ENCODE measurements at regions not wholly inside any gene's neighbourhood (a gene's known extent, or its start where the extent isn't known, plus 50 kb on each side); places are given as distances from the start of the nearest gene placed in this dataset.

GRCh38 chr2:158006961-158007719, 94.5 kb upstream of the UPP2 start:
- no peak for DNase-seq

DNA sequence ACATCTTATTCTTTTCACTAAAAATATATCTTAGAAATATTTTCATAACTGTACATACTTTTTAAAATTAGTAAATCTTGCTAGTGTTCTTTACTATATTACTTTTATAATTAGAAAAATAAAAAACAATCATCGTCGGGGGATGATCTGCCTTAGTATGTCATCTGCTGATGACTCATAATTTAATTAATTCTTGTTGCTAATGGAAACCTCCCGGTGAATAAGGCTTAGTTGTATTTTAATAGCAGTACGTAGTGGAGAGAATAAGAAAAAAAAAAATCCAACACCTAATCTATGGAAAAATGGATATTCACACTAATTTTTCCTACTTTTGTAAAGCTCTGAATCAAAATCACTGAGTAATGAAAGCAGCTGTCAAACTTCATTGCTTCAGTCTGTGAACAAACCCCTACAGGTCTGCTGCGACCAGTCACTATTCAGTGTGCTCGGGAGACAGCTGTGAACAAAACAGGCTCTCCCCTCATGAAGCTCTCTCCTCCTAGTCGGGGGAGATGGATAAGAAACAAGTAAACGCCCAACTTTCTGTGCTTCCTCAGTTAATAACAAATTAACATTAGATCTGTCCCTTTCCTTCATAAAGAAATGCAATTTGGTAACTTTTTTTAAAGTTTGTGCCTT, 97.4 kb upstream of the UPP2 start:
- DNase-seq: no peak

DNA sequence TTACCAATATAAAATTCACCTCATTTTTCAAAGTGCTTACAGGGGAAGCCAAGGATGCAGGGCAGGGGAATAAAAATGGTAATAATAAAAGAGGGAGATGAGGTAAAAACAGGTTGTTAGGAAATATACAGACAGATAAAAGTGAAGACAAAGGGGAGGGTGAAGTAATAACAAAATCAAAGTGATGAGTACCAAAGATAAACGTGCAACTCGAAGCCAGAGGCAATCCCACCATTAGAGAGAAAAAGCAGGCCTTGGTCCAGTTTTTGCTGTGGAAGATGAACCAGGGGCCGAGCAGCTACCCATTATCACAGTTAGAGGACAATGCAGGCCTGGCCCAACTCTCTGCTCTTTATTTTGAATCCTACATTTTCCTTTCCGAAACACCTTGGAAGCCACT, 99.6 kb upstream of the UPP2 start:
- no peak for DNase-seq

- DNase-seq: no peak
Measured at GRCh38 chr2:157996799-157997198, 104.9 kb upstream of the UPP2 start.

DNA sequence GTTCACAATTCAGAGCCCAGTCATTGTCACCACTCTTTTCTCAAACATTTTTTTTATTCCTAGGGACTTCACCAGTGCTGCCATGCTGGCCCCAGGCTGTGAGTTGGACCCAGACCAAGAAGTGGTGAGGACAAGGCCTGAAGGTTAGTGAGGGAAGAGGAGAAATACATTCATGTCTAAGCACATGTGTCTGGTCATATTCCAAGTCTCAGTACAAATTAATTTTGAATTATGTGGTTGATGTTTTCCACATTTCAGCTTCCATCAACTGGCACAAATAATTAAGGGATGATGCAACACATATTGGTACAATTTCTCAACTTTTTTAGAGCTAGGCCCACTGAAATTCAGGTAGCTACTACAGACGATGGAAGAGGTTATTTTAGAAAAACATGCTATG, 106.6 kb upstream of the UPP2 start:
- DNase-seq: no peak

GRCh38 chr2:157991932-157992331, 109.7 kb upstream of the UPP2 start:
- no peak for DNase-seq

- no peak for DNase-seq
Measured at GRCh38 chr2:157990173-157990572, 111.5 kb upstream of the UPP2 start.

- no peak for DNase-seq
Measured at GRCh38 chr2:157989227-157989626, 112.4 kb upstream of the UPP2 start.

DNA sequence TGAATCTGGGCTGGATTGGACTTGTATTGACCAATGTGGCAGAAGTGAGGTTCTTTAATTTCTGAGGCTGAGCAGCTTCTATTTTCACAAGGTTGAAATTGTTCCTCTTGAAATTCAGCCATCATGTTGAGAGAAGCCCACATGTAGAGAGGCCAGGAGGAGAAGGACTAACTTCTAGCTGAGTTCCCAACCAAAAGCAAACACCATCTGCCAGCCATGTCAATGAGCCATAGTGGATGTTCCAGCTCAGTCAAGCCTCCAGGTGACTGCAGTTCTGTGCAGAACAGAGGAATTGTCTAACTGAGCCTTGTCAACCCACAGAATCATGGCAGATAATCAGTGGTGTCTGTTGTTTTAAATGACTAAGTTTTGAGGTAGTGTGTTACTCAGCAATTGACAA, 110.6 kb upstream of the ACVR1 start:
- DNase-seq: no peak

DNA sequence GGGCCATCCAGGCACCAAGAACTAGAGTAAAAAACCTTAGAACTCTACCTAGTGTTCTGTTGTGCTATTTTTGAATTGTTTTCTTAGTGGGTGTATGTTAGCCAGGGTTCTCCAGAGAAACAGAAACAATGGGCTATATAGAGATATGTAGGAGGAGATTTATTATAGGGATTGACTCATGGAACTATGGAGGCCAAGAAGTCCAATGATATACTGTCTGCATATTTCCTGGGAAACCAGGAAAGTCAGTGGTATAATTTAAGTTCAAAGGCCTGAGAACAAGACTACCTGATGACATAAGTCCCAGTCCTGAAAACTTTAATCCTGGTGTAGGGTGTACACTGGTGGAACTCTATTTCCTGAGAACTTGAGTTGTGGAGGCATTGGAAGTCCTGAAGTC, 108.7 kb upstream of the ACVR1 start:
- no peak for DNase-seq

GRCh38 chr2:157980020-157980419, 103.9 kb upstream of the ACVR1 start:
- no peak for DNase-seq

DNA sequence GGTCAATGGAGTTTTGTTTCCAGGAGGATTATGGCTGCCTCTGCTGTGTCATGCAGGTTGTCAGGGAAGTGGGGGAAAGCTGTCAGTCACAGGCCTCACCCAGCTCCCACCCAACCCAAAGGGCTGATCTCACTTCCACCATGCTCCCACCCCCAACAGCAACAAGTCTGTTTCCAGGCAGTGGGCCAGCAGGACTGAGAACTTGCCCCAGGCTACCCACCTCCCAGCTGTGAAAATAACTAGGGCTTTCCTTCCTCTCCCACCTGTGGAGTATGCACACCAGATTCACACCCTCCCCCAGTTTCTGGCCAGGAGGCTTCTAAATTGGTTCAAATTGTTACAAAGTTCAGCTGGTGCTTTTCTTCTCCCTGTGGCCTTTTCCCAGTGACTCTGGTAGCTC, 95.6 kb upstream of the ACVR1 start:
- DNase-seq: no peak

- no peak for DNase-seq
Measured at GRCh38 chr2:157967856-157968255, 91.7 kb upstream of the ACVR1 start.

DNA sequence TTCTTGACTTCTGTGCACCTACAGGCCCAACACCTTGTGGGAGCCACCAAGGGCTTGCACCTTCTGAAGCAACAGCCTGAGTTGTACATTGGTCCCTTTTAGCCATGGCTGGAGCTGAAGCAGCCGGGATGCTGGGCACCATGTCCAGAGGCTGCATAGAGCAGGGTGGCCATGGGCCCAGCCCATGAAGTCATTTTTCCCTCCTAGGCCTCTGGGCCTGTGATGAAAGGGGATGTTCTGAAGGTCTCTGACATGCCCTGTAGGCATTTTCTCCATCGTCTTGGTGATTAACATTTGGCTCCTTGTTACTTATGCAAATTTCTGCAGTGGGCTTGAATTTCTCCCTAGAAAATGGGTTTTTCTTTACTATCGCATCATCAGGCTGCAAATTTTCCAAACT, 83.1 kb upstream of the ACVR1 start:
- DNase-seq: no peak

DNA sequence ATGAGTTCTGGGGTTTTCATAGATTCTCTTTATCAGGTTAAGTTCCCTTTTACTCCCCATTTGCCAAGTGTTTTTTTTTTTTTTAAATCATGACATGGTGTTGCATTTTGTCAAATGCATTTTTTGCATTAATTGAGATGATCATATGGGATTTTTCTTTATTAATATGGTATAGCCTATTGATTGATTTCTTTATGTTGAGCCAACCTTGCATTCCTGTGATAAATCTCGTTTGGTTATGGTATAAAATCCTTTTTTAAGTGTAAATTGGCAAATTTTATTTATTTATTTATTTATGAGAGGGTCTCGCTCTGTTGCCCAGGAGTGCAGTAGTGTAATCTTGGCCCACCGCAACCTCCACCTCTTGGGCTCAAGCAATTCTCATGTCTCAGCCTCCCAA, 81.5 kb upstream of the ACVR1 start:
- DNase-seq: no peak

- DNase-seq: no peak
Measured at GRCh38 chr2:157952558-157952957, 76.4 kb upstream of the ACVR1 start.

- no peak for DNase-seq
Measured at GRCh38 chr2:157948856-157949255, 72.7 kb upstream of the ACVR1 start.

DNA sequence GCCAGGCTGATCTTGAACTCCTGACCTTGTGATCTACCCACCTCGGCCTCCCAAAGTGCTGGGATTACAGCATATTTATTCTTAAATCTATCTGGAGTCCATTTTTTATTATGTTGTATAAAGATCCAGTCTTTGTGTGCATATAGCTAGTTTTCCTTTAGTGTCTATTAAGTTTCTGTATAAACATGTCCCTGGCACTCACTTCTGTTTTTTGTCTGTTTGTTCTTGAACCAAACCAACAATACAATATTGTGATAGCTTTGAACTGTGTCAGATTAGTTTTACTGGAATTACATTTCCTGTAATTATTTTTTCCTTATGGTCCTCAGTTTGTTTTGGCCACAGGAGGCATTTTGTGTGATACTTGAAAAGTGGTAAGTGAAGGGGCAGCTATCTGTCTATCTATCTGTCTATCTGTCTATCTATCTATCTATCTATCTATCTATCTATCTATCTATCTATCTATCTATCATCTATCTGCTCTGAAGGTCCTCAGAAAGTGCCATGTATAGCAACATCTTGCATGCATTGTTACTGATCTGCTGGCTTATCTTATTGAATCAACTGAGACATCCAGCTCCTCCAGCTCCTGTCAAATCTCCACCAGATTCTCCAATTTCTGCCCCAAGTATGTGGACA, 70.9 kb upstream of the ACVR1 start:
- DNase-seq: no peak

- no peak for DNase-seq
Measured at GRCh38 chr2:157940024-157940423, 63.9 kb upstream of the ACVR1 start.

- DNase-seq: no peak
Measured at GRCh38 chr2:157938556-157938955, 62.4 kb upstream of the ACVR1 start.

DNA sequence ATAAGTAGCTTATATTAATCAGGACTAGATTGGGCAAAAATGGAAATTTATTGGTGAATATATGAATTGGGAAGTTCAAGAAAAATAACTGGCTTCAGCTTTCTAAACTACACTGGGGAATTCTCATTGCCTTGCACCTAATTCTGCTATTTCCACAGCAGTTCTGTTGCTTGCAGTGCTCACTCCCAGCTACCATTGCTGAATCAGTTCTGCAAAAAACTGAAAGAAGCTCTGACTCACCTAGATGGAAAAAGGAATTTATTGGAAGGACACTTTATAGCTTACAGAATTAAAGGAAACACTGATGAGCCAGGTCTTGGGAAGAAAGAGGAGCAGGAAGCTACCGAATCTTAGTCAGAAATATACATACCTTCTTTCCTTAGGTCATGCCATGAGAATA, 60.3 kb upstream of the ACVR1 start:
- no peak for DNase-seq

GRCh38 chr2:157935378-157935906, 59.3 kb upstream of the ACVR1 start:
- DNase-seq: no peak

Measured in muscle of arm (tissue), 1 donor.